SK-N-MC (cell line): ENCODE measurements at regions not wholly inside any gene's neighbourhood (a gene's known extent, or its start where the extent isn't known, plus 50 kb on each side); places are given as distances from the start of the nearest gene placed in this dataset.

Source experiments
- EZH2 ChIP-seq: fragments of 200-600 bp; sonication (generic); IDR thresholded peaks from one replicate; pipeline ENCODE4 v1.6.1; 2017; ENCODE audit warnings: antibody characterized with exemption
- POLR2AphosphoS5 ChIP-seq: IDR thresholded peaks from 2 replicates; pipeline ENCODE4 v1.6.1; 2012; ENCODE audit warnings: mild to moderate bottlenecking, low read depth, low read length, borderline replicate concordance

DNA sequence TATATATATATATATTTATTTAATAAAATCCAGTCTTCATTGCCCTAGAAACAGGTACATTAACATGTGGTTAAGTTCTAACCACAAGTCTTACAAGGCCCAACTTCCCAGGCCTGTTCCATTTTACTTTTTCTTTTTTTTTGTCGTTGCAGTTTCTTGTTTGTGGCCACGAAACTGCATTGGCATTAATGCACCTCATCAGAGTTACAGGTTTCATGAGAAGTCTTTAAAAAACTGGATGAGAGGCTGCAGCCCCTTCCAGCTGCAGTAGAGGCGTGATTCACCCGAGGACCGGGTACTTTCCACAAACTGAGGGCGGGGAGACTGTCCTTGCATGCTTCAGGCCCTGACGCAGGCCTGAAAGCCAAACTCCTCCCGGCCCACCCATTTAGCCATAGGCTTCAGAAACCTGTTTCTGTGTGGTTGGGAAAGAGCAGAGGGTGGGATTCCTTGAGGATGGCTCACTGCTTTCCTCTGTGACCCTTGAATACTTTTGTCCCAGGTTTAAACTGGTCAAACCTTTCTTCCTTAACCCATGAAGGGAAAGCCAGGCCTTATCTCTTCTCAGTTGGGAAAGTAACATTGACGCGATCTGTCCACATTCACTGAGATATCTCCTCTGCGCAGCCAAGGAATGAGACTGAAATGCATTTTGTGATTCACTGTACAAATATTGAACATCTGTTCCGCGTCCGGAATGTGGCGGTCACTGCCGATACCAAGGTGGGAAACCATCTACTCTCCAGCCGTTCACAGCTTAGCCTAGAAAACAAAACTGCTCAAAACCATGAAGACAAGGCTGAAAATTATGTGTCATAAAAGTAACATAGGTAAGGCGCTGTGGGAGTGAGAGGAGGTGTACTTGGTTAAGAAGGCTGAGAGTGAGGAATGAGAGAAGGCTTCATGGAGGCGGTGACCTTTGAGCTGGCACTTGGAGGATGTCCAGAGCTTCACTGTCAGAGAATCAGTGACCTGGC is 311.7 kb downstream of the GATA3 start:
- no peak for TF ChIP-seq EZH2
- TF ChIP-seq POLR2AphosphoS5 = no peak
